ENCODE measurements at regions not wholly inside any gene's neighbourhood (a gene's known extent, or its start where the extent isn't known, plus 50 kb on each side); places are given as distances from the start of the nearest gene placed in this dataset.

- Histone ChIP-seq H3K4me1 (ENCODE audit: control insufficient read depth in 4 of 4, insufficient read depth in 4 of 4, low read length in 3 of 4) (no peaks in the 10 kb centered on the region), H3K27ac (ENCODE audit: low read depth in 1 of 2, low read length in 2 of 2) (no peak overlapping the region), H3K27me3 (ENCODE audit: control insufficient read depth in 4 of 4, insufficient read depth in 4 of 4, low read length in 3 of 4) (peaks cover 0 to 5% (median 0%) of the 10 kb centered on the region in 4 donors), H3K9ac (ENCODE audit: low read depth in 1 of 2, low read length in 2 of 2) (no peak overlapping the region), H3K36me3 (ENCODE audit: control insufficient read depth in 4 of 4, insufficient read depth in 3 of 4, low read depth in 1 of 4, low read length in 3 of 4) (no peaks in the 10 kb centered on the region), H3K9me3 (ENCODE audit: control insufficient read depth in 4 of 4, low read length in 3 of 4) (no peaks in the 10 kb centered on the region), H3K4me3 (ENCODE audit: low read depth in 1 of 3, low read length in 3 of 3) (no peak overlapping the region)
- TF ChIP-seq RXRA (IDR thresholded peaks at IDR 0.05) = no peak
- no peak for TF ChIP-seq JUND (IDR thresholded peaks at IDR 0.05)
- TF ChIP-seq HNF4A (conservative IDR thresholded peaks at IDR 0.05) = no peak
- no peak for TF ChIP-seq GABPA (IDR thresholded peaks at IDR 0.05 in 1 of 2, conservative IDR thresholded peaks at IDR 0.05 in 1 of 2)
- TF ChIP-seq, protein P1, sequence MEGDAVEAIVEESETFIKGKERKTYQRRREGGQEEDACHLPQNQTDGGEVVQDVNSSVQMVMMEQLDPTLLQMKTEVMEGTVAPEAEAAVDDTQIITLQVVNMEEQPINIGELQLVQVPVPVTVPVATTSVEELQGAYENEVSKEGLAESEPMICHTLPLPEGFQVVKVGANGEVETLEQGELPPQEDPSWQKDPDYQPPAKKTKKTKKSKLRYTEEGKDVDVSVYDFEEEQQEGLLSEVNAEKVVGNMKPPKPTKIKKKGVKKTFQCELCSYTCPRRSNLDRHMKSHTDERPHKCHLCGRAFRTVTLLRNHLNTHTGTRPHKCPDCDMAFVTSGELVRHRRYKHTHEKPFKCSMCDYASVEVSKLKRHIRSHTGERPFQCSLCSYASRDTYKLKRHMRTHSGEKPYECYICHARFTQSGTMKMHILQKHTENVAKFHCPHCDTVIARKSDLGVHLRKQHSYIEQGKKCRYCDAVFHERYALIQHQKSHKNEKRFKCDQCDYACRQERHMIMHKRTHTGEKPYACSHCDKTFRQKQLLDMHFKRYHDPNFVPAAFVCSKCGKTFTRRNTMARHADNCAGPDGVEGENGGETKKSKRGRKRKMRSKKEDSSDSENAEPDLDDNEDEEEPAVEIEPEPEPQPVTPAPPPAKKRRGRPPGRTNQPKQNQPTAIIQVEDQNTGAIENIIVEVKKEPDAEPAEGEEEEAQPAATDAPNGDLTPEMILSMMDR (IDR thresholded peaks at IDR 0.05; ENCODE audit: low read depth, low read length, missing input control) = no peak
- TF ChIP-seq, protein P2, sequence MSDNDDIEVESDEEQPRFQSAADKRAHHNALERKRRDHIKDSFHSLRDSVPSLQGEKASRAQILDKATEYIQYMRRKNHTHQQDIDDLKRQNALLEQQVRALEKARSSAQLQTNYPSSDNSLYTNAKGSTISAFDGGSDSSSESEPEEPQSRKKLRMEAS (IDR thresholded peaks at IDR 0.05) = no peak
- TF ChIP-seq FOXA2 (IDR thresholded peaks at IDR 0.05) = no peak
- TF ChIP-seq TAF1 (conservative IDR thresholded peaks at IDR 0.05) = no peak
- no peak for TF ChIP-seq EGR1 (IDR thresholded peaks at IDR 0.05; ENCODE audit: low read depth in 2 of 2)
- no peak for TF ChIP-seq SP1 (IDR thresholded peaks at IDR 0.05)
- TF ChIP-seq REST (IDR thresholded peaks at IDR 0.05) = no peak
- DNase-seq (ENCODE audit: low spot score) = no peak
- WGBS = 69% methylated on average over 3 of the region's 3 CpGs
Measured at GRCh38 chr9:115681585-115681984, 472.0 kb upstream of the PAPPA start.

DNA sequence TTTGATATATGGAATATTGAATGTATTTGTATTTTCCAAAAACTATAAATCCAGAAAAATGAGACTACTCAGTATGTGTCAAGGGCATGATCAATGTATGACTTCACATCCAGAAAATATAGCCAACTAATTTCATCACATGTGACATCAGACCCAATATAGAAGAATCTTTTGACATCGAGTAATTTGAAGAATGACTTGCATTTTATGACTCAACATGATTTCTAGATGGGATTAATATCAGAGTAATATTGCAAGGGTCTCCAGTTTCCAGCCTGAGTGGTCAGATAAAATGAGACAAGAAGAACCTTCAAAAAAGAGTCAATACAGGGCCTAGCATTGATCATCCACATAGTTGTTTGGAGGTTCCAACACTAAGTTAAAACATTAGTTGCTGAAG is 467.5 kb upstream of the PAPPA start:
- H3K9ac ChIP-seq (ENCODE audit: low read depth in 1 of 2, low read length in 2 of 2) = no peak overlapping the region
- DNase-seq (ENCODE audit: low spot score) = no peak
- H3K27me3 ChIP-seq (ENCODE audit: control insufficient read depth in 4 of 4, insufficient read depth in 4 of 4, low read length in 3 of 4) = peaks cover 0 to 5% (median 0%) of the 10 kb centered on the region in 4 donors
- TF ChIP-seq HNF4A (conservative IDR thresholded peaks at IDR 0.05) (no peak), HNF4G (IDR thresholded peaks at IDR 0.05) (no peak), EGR1 (IDR thresholded peaks at IDR 0.05; ENCODE audit: low read depth in 2 of 2) (no peak), YY1 (IDR thresholded peaks at IDR 0.05) (no peak), TAF1 (conservative IDR thresholded peaks at IDR 0.05) (no peak), GABPA (IDR thresholded peaks at IDR 0.05 in 1 of 2, conservative IDR thresholded peaks at IDR 0.05 in 1 of 2) (no peak), RXRA (IDR thresholded peaks at IDR 0.05) (no peak)
- TF ChIP-seq, protein P3, sequence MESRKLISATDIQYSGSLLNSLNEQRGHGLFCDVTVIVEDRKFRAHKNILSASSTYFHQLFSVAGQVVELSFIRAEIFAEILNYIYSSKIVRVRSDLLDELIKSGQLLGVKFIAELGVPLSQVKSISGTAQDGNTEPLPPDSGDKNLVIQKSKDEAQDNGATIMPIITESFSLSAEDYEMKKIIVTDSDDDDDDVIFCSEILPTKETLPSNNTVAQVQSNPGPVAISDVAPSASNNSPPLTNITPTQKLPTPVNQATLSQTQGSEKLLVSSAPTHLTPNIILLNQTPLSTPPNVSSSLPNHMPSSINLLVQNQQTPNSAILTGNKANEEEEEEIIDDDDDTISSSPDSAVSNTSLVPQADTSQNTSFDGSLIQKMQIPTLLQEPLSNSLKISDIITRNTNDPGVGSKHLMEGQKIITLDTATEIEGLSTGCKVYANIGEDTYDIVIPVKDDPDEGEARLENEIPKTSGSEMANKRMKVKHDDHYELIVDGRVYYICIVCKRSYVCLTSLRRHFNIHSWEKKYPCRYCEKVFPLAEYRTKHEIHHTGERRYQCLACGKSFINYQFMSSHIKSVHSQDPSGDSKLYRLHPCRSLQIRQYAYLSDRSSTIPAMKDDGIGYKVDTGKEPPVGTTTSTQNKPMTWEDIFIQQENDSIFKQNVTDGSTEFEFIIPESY (IDR thresholded peaks at IDR 0.05) = no peak
- TF ChIP-seq, protein P1 (IDR thresholded peaks at IDR 0.05; ENCODE audit: low read depth, low read length, missing input control) = no peak
- TF ChIP-seq, protein P2 (IDR thresholded peaks at IDR 0.05) = no peak
- H3K9me3 ChIP-seq (ENCODE audit: control insufficient read depth in 4 of 4, low read length in 3 of 4) = no peaks in the 10 kb centered on the region
- no peaks in the 10 kb centered on the region for H3K4me1 ChIP-seq (ENCODE audit: control insufficient read depth in 4 of 4, insufficient read depth in 4 of 4, low read length in 3 of 4)
- no peak overlapping the region for H3K4me3 ChIP-seq (ENCODE audit: low read depth in 1 of 3, low read length in 3 of 3)
- H3K27ac ChIP-seq (ENCODE audit: low read depth in 1 of 2, low read length in 2 of 2) = no peak overlapping the region
- no peaks in the 10 kb centered on the region for H3K36me3 ChIP-seq (ENCODE audit: control insufficient read depth in 4 of 4, insufficient read depth in 3 of 4, low read depth in 1 of 4, low read length in 3 of 4)
- WGBS = 73% methylated on average over 1 of the region's 1 CpG

Measured in liver (tissue), 8 donors.